ENCODE measurements at regions not wholly inside any gene's neighbourhood (a gene's known extent, or its start where the extent isn't known, plus 50 kb on each side); places are given as distances from the start of the nearest gene placed in this dataset.

DNA sequence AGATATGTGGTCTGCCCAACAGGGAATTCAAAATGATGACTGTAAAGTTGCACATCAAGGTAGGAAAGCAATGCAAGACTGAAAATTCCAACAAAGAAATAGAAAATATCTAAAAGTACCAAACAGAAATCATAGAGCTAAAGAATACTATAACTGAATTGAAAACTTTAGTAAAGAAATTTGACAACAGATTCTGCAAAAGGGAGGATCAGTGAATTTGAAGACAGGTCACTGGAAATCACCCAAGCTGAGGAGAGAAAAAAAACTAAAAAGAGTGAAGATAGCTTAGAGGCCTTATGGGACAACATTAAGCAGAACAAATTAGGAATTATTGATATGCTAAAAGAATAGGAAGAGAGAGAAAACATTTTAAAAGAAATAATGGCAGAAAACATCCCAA is 240.6 kb downstream of the SNX13 start:
- TF ChIP-seq, protein P1, sequence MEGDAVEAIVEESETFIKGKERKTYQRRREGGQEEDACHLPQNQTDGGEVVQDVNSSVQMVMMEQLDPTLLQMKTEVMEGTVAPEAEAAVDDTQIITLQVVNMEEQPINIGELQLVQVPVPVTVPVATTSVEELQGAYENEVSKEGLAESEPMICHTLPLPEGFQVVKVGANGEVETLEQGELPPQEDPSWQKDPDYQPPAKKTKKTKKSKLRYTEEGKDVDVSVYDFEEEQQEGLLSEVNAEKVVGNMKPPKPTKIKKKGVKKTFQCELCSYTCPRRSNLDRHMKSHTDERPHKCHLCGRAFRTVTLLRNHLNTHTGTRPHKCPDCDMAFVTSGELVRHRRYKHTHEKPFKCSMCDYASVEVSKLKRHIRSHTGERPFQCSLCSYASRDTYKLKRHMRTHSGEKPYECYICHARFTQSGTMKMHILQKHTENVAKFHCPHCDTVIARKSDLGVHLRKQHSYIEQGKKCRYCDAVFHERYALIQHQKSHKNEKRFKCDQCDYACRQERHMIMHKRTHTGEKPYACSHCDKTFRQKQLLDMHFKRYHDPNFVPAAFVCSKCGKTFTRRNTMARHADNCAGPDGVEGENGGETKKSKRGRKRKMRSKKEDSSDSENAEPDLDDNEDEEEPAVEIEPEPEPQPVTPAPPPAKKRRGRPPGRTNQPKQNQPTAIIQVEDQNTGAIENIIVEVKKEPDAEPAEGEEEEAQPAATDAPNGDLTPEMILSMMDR (IDR thresholded peaks at IDR 0.05), result no peak
- Histone ChIP-seq H3K27ac (ENCODE audit: low read depth in 1 of 2, low read length in 2 of 2) (no peak overlapping the region), H3K9ac (ENCODE audit: insufficient read depth, low read length, poor library complexity, severe bottlenecking) (no peak overlapping the region), H3K4me1 (ENCODE audit: control insufficient read depth in 1 of 2, insufficient read depth in 2 of 2, low read length in 2 of 2) (no peaks in the 10 kb centered on the region), H3K9me3 (replicated peaks in 1 of 2; ENCODE audit: control insufficient read depth in 1 of 2, insufficient read depth in 1 of 2, low read length in 2 of 2) (peaks cover 15 to 21% of the 10 kb centered on the region in 2 donors), H3K36me3 (replicated peaks in 1 of 2; ENCODE audit: control insufficient read depth in 1 of 2, insufficient read depth in 2 of 2, low read length in 2 of 2) (no peaks in the 10 kb centered on the region), H3K79me2 (ENCODE audit: insufficient read depth, low read length) (no peaks in the 10 kb centered on the region), H3K27me3 (ENCODE audit: control insufficient read depth in 2 of 2, insufficient read depth in 2 of 2, low read length in 2 of 2) (no peaks in the 10 kb centered on the region), H2AFZ (ENCODE audit: insufficient read depth, low read depth, low read length, poor library complexity, severe bottlenecking) (no peak overlapping the region), H4K20me1 (ENCODE audit: insufficient read depth, low read length) (no peaks in the 10 kb centered on the region), H3K4me3 (replicated peaks in 1 of 3; ENCODE audit: low read depth in 2 of 3, low read length in 3 of 3) (no peak overlapping the region), H3K4me2 (replicated peaks; ENCODE audit: extremely low read depth, low read length, poor library complexity, severe bottlenecking) (no peak overlapping the region)
- H3K27ac Mint-ChIP-seq, result no peak overlapping the region
- DNase-seq, result no peak
- peaks cover 4% of the 10 kb centered on the region for H3K4me1 Mint-ChIP-seq
- peaks cover 0 to 4% of the 10 kb centered on the region in 2 donors for H3K36me3 Mint-ChIP-seq
- intact Hi-C loops (cut with micrococcal nuclease), result no loop called here
- H3K9me3 Mint-ChIP-seq, result peaks cover 17 to 34% (median 23%) of the 10 kb centered on the region in 7 donors
- no peak overlapping the region for H3K4me3 Mint-ChIP-seq
- peaks cover 2 to 3% (median 3%) of the 10 kb centered on the region in 3 donors for H3K27me3 Mint-ChIP-seq (ENCODE audit: low read depth in 3 of 3)

DNA sequence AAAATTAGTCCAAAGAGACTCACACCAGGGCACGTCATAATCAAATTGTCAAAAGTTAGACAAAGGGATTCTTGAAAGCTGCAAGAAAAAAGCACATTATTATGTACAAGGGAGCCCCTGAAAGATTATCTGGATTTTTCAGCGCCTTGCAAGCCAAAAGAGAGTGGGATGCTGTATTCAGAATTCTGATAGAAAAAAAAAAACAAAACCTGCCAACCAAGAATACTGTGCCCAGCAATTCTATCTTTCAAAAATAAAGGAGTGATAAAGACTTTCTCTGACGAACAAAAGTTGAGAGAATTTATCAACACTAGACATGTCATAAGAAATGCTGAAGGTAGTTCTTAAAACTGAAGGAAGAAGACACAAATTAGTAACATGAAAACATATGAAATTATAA is 240.2 kb downstream of the SNX13 start:
- Histone ChIP-seq H3K9ac (ENCODE audit: insufficient read depth, low read length, poor library complexity, severe bottlenecking) (no peak overlapping the region), H3K27ac (ENCODE audit: low read depth in 1 of 2, low read length in 2 of 2) (no peak overlapping the region), H4K20me1 (ENCODE audit: insufficient read depth, low read length) (no peaks in the 10 kb centered on the region), H2AFZ (ENCODE audit: insufficient read depth, low read depth, low read length, poor library complexity, severe bottlenecking) (no peak overlapping the region), H3K4me2 (replicated peaks; ENCODE audit: extremely low read depth, low read length, poor library complexity, severe bottlenecking) (no peak overlapping the region), H3K79me2 (ENCODE audit: insufficient read depth, low read length) (no peaks in the 10 kb centered on the region), H3K27me3 (ENCODE audit: control insufficient read depth in 2 of 2, insufficient read depth in 2 of 2, low read length in 2 of 2) (no peaks in the 10 kb centered on the region), H3K4me3 (replicated peaks in 1 of 3; ENCODE audit: low read depth in 2 of 3, low read length in 3 of 3) (no peak overlapping the region), H3K36me3 (replicated peaks in 1 of 2; ENCODE audit: control insufficient read depth in 1 of 2, insufficient read depth in 2 of 2, low read length in 2 of 2) (no peaks in the 10 kb centered on the region), H3K4me1 (ENCODE audit: control insufficient read depth in 1 of 2, insufficient read depth in 2 of 2, low read length in 2 of 2) (no peaks in the 10 kb centered on the region), H3K9me3 (replicated peaks in 1 of 2; ENCODE audit: control insufficient read depth in 1 of 2, insufficient read depth in 1 of 2, low read length in 2 of 2) (peaks cover 15 to 21% of the 10 kb centered on the region in 2 donors)
- intact Hi-C loops (cut with micrococcal nuclease), result no loop called here
- no peak overlapping the region for H3K27ac Mint-ChIP-seq
- 100% methylated on average over 1 of the region's 3 CpGs for WGBS (ENCODE audit: insufficient coverage)
- TF ChIP-seq, protein P1 (IDR thresholded peaks at IDR 0.05), result no peak
- peaks cover 2 to 3% (median 3%) of the 10 kb centered on the region in 3 donors for H3K27me3 Mint-ChIP-seq (ENCODE audit: low read depth in 3 of 3)
- no peak overlapping the region for H3K4me3 Mint-ChIP-seq
- H3K4me1 Mint-ChIP-seq, result peaks cover 4% of the 10 kb centered on the region
- H3K9me3 Mint-ChIP-seq, result peaks cover 17 to 34% (median 23%) of the 10 kb centered on the region in 7 donors
- H3K36me3 Mint-ChIP-seq, result peaks cover 0 to 4% of the 10 kb centered on the region in 2 donors
- no peak for DNase-seq

Measured in CD14-positive monocyte (primary cell).